ENCODE measurements at regions not wholly inside any gene's neighbourhood (a gene's known extent, or its start where the extent isn't known, plus 50 kb on each side); places are given as distances from the start of the nearest gene placed in this dataset.

- no peak for TF ChIP-seq CTCF (IDR thresholded peaks at IDR 0.05; ENCODE audit: low read depth, low read length)
- TF ChIP-seq EZH2phosphoT487 (IDR thresholded peaks at IDR 0.05; ENCODE audit: low read depth) = no peak
Measured at GRCh38 chr18:51513517-51513916, 316.0 kb upstream of the MEX3C start.
